GM12874 (cell line): ENCODE measurements at regions not wholly inside any gene's neighbourhood (a gene's known extent, or its start where the extent isn't known, plus 50 kb on each side); places are given as distances from the start of the nearest gene placed in this dataset.

ENCODE experiments used
- CTCF ChIP-seq: IDR thresholded peaks from 2 replicates; pipeline ENCODE4 v1.5.1; 2011; ENCODE audit warnings: low read depth, mild to moderate bottlenecking, control low read depth, low read length, moderate library complexity; ENCODE audit not compliant: insufficient read depth

- no peak for TF ChIP-seq CTCF
These were observed 636.8 kb downstream of the ADCYAP1 start for GRCh38 chr18:1541478-1541877.

- no peak for TF ChIP-seq CTCF
These were observed 637.6 kb downstream of the ADCYAP1 start for GRCh38 chr18:1542230-1542774.

DNA sequence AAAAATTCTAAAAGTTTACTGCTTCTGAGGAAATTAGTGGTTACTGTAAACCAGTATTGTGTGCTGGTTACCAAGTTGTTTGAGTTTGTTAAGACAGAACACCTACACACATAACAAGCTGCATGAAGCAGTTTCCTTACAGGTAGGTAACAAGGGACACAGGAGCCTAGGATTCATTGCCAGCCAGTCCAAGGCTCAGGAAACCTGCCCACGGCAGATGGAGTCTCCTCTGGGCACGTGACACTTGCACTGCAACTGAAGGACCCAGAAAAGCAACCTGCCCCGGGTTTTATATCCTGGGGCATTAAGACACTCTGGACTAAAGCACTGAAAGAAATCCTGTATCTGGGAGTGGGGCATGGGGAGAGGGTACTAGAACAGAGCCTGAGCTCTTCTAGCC, 639.3 kb downstream of the ADCYAP1 start:
- TF ChIP-seq CTCF: no peak

- TF ChIP-seq CTCF: no peak
These were observed 654.9 kb downstream of the ADCYAP1 start for GRCh38 chr18:1559563-1559962.

GRCh38 chr18:1564793-1565192, 660.1 kb downstream of the ADCYAP1 start:
- TF ChIP-seq CTCF: no peak

DNA sequence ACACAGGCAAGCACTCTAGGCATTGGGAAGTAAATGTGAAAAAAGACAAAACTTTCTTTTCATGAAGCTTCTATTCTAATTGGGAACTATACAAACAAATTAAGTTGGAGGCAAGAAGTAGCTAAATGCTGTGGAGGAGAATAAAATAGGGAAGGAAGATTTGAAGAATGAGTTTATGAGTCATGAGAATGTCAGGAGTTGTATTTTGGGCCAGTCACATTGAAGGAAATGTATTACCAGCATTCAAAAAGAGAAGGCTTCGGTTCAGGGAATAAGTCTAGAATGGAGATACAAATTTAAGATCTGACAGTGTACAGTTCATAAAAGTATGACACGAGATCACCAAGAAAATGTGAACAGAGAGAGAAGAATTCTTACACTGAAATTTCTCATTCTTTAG, 666.5 kb downstream of the ADCYAP1 start:
- no peak for TF ChIP-seq CTCF

- no peak for TF ChIP-seq CTCF
These were observed 669.1 kb downstream of the ADCYAP1 start for GRCh38 chr18:1573732-1574131.

- no peak for TF ChIP-seq CTCF
These were observed 670.4 kb downstream of the ADCYAP1 start for GRCh38 chr18:1575084-1575483.
